ENCODE measurements at regions not wholly inside any gene's neighbourhood (a gene's known extent, or its start where the extent isn't known, plus 50 kb on each side); places are given as distances from the start of the nearest gene placed in this dataset.

GRCh38 chr15:95561463-95561862 lies 769.0 kb upstream of the NR2F2 start:
- ATAC-seq (no peak), DNase-seq (no peak)

GRCh38 chr15:95563634-95564033 lies 766.9 kb upstream of the NR2F2 start:
- ATAC-seq (no peak), DNase-seq (no peak)

GRCh38 chr15:95565016-95565600 lies 765.4 kb upstream of the NR2F2 start:
- no peak for ATAC-seq
- DNase-seq, result no peak

- DNase-seq (no peak), ATAC-seq (no peak)
These were observed 764.8 kb upstream of the NR2F2 start for GRCh38 chr15:95565690-95566089.

GRCh38 chr15:95567686-95568085 lies 762.8 kb upstream of the NR2F2 start:
- no peak for DNase-seq
- ATAC-seq, result no peak

- DNase-seq, result no peak
- no peak for ATAC-seq
These were observed 756.4 kb upstream of the NR2F2 start for GRCh38 chr15:95574053-95574452.

- DNase-seq (no peak), ATAC-seq (no peak)
These were observed 752.6 kb upstream of the NR2F2 start for GRCh38 chr15:95577927-95578326.

- DNase-seq (no peak), ATAC-seq (no peak)
These were observed 750.4 kb upstream of the NR2F2 start for GRCh38 chr15:95580121-95580520.

GRCh38 chr15:95581595-95581994 lies 748.9 kb upstream of the NR2F2 start:
- ATAC-seq (no peak), DNase-seq (no peak)

GRCh38 chr15:95584088-95584487 lies 746.4 kb upstream of the NR2F2 start:
- no peak for ATAC-seq
- DNase-seq, result no peak

GRCh38 chr15:95588056-95588455 lies 742.4 kb upstream of the NR2F2 start:
- DNase-seq, result no peak
- no peak for ATAC-seq

- ATAC-seq (no peak), DNase-seq (no peak)
These were observed 739.9 kb upstream of the NR2F2 start for GRCh38 chr15:95590533-95591044.

GRCh38 chr15:95591270-95591669 lies 739.2 kb upstream of the NR2F2 start:
- no peak for DNase-seq
- no peak for ATAC-seq

- no peak for ATAC-seq
- DNase-seq, result no peak
These were observed 738.6 kb upstream of the NR2F2 start for GRCh38 chr15:95591886-95592285.

- no peak for ATAC-seq
- DNase-seq, result no peak
These were observed 736.0 kb upstream of the NR2F2 start for GRCh38 chr15:95594496-95594895.

GRCh38 chr15:95595759-95596158 lies 734.7 kb upstream of the NR2F2 start:
- no peak for ATAC-seq

GRCh38 chr15:95596496-95596895 lies 734.0 kb upstream of the NR2F2 start:
- DNase-seq (no peak), ATAC-seq (no peak)

More at GRCh38 chr15:95595759-95596158, 734.7 kb upstream of the NR2F2 start:
- no peak for DNase-seq

- no peak for ATAC-seq
- no peak for DNase-seq
These were observed 732.1 kb upstream of the NR2F2 start for GRCh38 chr15:95598251-95598855.

GRCh38 chr15:95600367-95600766 lies 730.1 kb upstream of the NR2F2 start:
- no peak for DNase-seq
- no peak for ATAC-seq

GRCh38 chr15:95600884-95601283 lies 729.6 kb upstream of the NR2F2 start:
- ATAC-seq, result no peak
- no peak for DNase-seq

GRCh38 chr15:95601525-95601924 lies 729.0 kb upstream of the NR2F2 start:
- DNase-seq (no peak), ATAC-seq (no peak)

- DNase-seq (no peak), ATAC-seq (no peak)
These were observed 726.7 kb upstream of the NR2F2 start for GRCh38 chr15:95603802-95604201.

- no peak for ATAC-seq
- DNase-seq, result no peak
These were observed 725.9 kb upstream of the NR2F2 start for GRCh38 chr15:95604634-95605036.

- ATAC-seq, result no peak
- DNase-seq, result no peak
These were observed 725.4 kb upstream of the NR2F2 start for GRCh38 chr15:95605098-95605497.
